WTC11 (cell line): ENCODE measurements at regions not wholly inside any gene's neighbourhood (a gene's known extent, or its start where the extent isn't known, plus 50 kb on each side); places are given as distances from the start of the nearest gene placed in this dataset.

Source experiments
- ATAC-seq: fragments of 200-7000 bp; cut with Tn5 transposase; 2 replicates; pipeline ENCODE4 v1.10.0; 2021; ENCODE audit warnings: mild to moderate bottlenecking, moderate library complexity
- CTCF ChIA-PET: fragments of 300-600 bp; sonication (Branson Sonifier 250); formaldehyde crosslinking; loops from one replicate; lab custom pipeline; 2021; ENCODE audit warnings: antibody characterized with exemption; lab: Charles Lee
- POLR2A ChIA-PET: fragments of 350-600 bp; sonication (Branson Sonifier 250); formaldehyde crosslinking; loops from one replicate; lab custom pipeline; 2021; ENCODE audit warnings: antibody characterized with exemption; lab: Charles Lee
- DNase-seq: peaks from one replicate; pipeline ENCODE4 v3.0.0; 2021; ENCODE audit warnings: low spot score
- H3K27ac Mint-ChIP-seq: 2 replicates; pipeline ENCODE4 v1.8.0; 2021; ENCODE audit warnings: mixed read lengths
- H3K27me3 Mint-ChIP-seq: 2 replicates; pipeline ENCODE4 v1.8.0; 2021; ENCODE audit warnings: low read depth, mild to moderate bottlenecking, moderate library complexity, mixed read lengths
- H3K36me3 Mint-ChIP-seq: 2 replicates; pipeline ENCODE4 v1.8.0; 2021; ENCODE audit warnings: mixed read lengths
- H3K4me1 Mint-ChIP-seq: 2 replicates; pipeline ENCODE4 v1.8.0; 2022; ENCODE audit warnings: mixed read lengths
- H3K4me3 Mint-ChIP-seq: 2 replicates; pipeline ENCODE4 v1.8.0; 2021; ENCODE audit warnings: mild to moderate bottlenecking, moderate library complexity, mixed read lengths
- H3K9me3 Mint-ChIP-seq: 2 replicates; pipeline ENCODE4 v1.8.0; 2021; ENCODE audit warnings: mixed read lengths
- CBFB ChIP-seq: sonication (generic); formaldehyde crosslinking; IDR thresholded peaks from 2 replicates; pipeline ENCODE4 v1.8.1; 2022; ENCODE audit warnings: mild to moderate bottlenecking, low read depth, missing genetic modification reagents
- CREB1 ChIP-seq: sonication (generic); formaldehyde crosslinking; IDR thresholded peaks from 2 replicates; pipeline ENCODE4 v1.8.0; 2023; ENCODE audit warnings: mild to moderate bottlenecking, missing genetic modification reagents
- CREM ChIP-seq: sonication (generic); formaldehyde crosslinking; IDR thresholded peaks from 2 replicates; pipeline ENCODE4 v1.8.1; 2022; ENCODE audit warnings: mild to moderate bottlenecking, missing genetic modification reagents, moderate library complexity
- ELF4 ChIP-seq: sonication (generic); formaldehyde crosslinking; IDR thresholded peaks from 2 replicates; pipeline ENCODE4 v1.8.1; 2022; ENCODE audit warnings: low read depth, mild to moderate bottlenecking, moderate library complexity, missing genetic modification reagents
- ETV6 ChIP-seq: sonication (generic); formaldehyde crosslinking; IDR thresholded peaks from 2 replicates; pipeline ENCODE4 v1.8.1; 2022; ENCODE audit warnings: mild to moderate bottlenecking, missing genetic modification reagents
- GABPB1 ChIP-seq: sonication (generic); formaldehyde crosslinking; IDR thresholded peaks from 2 replicates; pipeline ENCODE4 v1.8.1; 2023; ENCODE audit warnings: mild to moderate bottlenecking, missing genetic modification reagents
- GRHL2 ChIP-seq: fragments of 250-450 bp; sonication (Bioruptor Pico); IDR thresholded peaks from 2 replicates; pipeline ENCODE4 v1.8.0; 2022; ENCODE audit warnings: mild to moderate bottlenecking, moderate library complexity; ENCODE audit not compliant: insufficient replicate concordance, severe bottlenecking
- HMGA2 ChIP-seq: fragments of 250-450 bp; sonication (Bioruptor Pico); IDR thresholded peaks from 2 replicates; pipeline ENCODE4 v1.4.0; 2021; ENCODE audit warnings: mild to moderate bottlenecking, moderate library complexity
- IRF2 ChIP-seq: sonication (generic); formaldehyde crosslinking; IDR thresholded peaks from 2 replicates; pipeline ENCODE4 v1.8.0; 2022; ENCODE audit warnings: low read depth, missing genetic modification reagents, borderline replicate concordance
- NFE2L1 ChIP-seq: sonication (generic); formaldehyde crosslinking; IDR thresholded peaks from 2 replicates; pipeline ENCODE4 v1.8.1; 2023; ENCODE audit warnings: missing genetic modification reagents
- NR1H2 ChIP-seq: sonication (generic); formaldehyde crosslinking; IDR thresholded peaks from 2 replicates; pipeline ENCODE4 v1.9.0; 2021; ENCODE audit warnings: mild to moderate bottlenecking, moderate library complexity, missing genetic modification reagents
- TEAD4 ChIP-seq: sonication (generic); formaldehyde crosslinking; IDR thresholded peaks from 2 replicates; pipeline ENCODE4 v1.8.0; 2022; ENCODE audit warnings: mild to moderate bottlenecking, missing genetic modification reagents
- ZNF317 ChIP-seq: sonication (generic); formaldehyde crosslinking; IDR thresholded peaks from 2 replicates; pipeline ENCODE4 v1.8.1; 2023; ENCODE audit warnings: low read depth, mild to moderate bottlenecking, moderate library complexity, missing genetic modification reagents, borderline replicate concordance
- TF ChIP-seq, protein P1 (sequence below): sonication (generic); formaldehyde crosslinking; IDR thresholded peaks from 2 replicates; pipeline ENCODE4 v1.8.0; 2022; ENCODE audit warnings: mild to moderate bottlenecking, missing genetic modification reagents
- TF ChIP-seq, protein P2 (sequence below): fragments of 250-450 bp; sonication (Bioruptor Pico); IDR thresholded peaks from 2 replicates; pipeline ENCODE4 v1.9.0; 2021; ENCODE audit warnings: mild to moderate bottlenecking
- TF ChIP-seq, protein P3 (sequence below): sonication (generic); formaldehyde crosslinking; conservative IDR thresholded peaks from 2 replicates; pipeline ENCODE4 v1.8.1; 2023; ENCODE audit warnings: mild to moderate bottlenecking, low read depth, missing genetic modification reagents, moderate library complexity
- TF ChIP-seq, protein P4 (sequence below): fragments of 250-450 bp; sonication (Bioruptor Pico); IDR thresholded peaks from 2 replicates; pipeline ENCODE4 v1.8.0; 2021; ENCODE audit warnings: mild to moderate bottlenecking
- TF ChIP-seq, protein P5 (sequence below): sonication (generic); formaldehyde crosslinking; IDR thresholded peaks from 2 replicates; pipeline ENCODE4 v1.8.1; 2022; ENCODE audit warnings: missing genetic modification reagents, borderline replicate concordance
- TF ChIP-seq, protein P6 (sequence below): sonication (generic); formaldehyde crosslinking; IDR thresholded peaks from 2 replicates; pipeline ENCODE4 v1.8.1; 2023; ENCODE audit warnings: mild to moderate bottlenecking, missing genetic modification reagents, moderate library complexity
- TF ChIP-seq, protein P7 (sequence below): fragments of 250-450 bp; sonication (Bioruptor Pico); conservative IDR thresholded peaks from 2 replicates; pipeline ENCODE4 v1.9.0; 2021; ENCODE audit warnings: mild to moderate bottlenecking
- TF ChIP-seq, protein P8 (sequence below): sonication (generic); formaldehyde crosslinking; IDR thresholded peaks from 2 replicates; pipeline ENCODE4 v1.8.0; 2023; ENCODE audit warnings: mild to moderate bottlenecking, missing genetic modification reagents

DNA sequence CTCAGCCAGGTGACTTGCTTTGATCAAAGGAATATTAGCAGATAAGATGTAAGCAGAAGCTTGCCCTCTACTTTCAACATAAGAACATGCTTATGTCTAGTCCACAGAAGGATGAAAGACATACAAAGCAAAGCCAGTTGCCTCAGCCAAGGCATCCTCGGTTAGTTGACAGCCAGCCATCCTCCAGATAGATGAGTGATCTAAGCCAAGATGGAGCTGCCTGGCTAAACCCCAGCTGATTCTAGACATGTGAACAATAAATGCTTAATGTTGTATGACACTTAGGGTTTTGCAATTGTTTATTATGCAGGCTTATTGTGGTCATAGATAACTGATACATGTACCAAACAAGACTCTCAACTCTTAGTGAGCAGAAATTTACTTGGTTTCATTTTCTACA, 157.6 kb upstream of the TMTC2 start:
- CTCF ChIA-PET: no interaction called here
- H3K4me3 Mint-ChIP-seq: no peak overlapping the region
- DNase-seq: no peak
- no peak for ATAC-seq
- H3K36me3 Mint-ChIP-seq: no peaks in the 10 kb centered on the region
- H3K4me1 Mint-ChIP-seq: no peaks in the 10 kb centered on the region
- H3K9me3 Mint-ChIP-seq: peaks cover 7% of the 10 kb centered on the region; the same call in 1 of the 2 replicates
- POLR2A ChIA-PET: no interaction called here
- TF ChIP-seq NFE2L1 (CRISPR knock-in tag) (no peak), CBFB (CRISPR knock-in tag) (no peak), ELF4 (CRISPR knock-in tag) (no peak), ZNF317 (CRISPR knock-in tag) (no peak), GRHL2 (no peak), IRF2 (no peak), HMGA2 (no peak)
- TF ChIP-seq, protein P1, sequence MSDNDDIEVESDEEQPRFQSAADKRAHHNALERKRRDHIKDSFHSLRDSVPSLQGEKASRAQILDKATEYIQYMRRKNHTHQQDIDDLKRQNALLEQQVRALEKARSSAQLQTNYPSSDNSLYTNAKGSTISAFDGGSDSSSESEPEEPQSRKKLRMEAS (CRISPR knock-in tag): no peak
- TF ChIP-seq, protein P2, sequence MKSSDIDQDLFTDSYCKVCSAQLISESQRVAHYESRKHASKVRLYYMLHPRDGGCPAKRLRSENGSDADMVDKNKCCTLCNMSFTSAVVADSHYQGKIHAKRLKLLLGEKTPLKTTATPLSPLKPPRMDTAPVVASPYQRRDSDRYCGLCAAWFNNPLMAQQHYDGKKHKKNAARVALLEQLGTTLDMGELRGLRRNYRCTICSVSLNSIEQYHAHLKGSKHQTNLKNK: no peak
- TF ChIP-seq, protein P3, sequence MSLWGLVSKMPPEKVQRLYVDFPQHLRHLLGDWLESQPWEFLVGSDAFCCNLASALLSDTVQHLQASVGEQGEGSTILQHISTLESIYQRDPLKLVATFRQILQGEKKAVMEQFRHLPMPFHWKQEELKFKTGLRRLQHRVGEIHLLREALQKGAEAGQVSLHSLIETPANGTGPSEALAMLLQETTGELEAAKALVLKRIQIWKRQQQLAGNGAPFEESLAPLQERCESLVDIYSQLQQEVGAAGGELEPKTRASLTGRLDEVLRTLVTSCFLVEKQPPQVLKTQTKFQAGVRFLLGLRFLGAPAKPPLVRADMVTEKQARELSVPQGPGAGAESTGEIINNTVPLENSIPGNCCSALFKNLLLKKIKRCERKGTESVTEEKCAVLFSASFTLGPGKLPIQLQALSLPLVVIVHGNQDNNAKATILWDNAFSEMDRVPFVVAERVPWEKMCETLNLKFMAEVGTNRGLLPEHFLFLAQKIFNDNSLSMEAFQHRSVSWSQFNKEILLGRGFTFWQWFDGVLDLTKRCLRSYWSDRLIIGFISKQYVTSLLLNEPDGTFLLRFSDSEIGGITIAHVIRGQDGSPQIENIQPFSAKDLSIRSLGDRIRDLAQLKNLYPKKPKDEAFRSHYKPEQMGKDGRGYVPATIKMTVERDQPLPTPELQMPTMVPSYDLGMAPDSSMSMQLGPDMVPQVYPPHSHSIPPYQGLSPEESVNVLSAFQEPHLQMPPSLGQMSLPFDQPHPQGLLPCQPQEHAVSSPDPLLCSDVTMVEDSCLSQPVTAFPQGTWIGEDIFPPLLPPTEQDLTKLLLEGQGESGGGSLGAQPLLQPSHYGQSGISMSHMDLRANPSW: no peak
- TF ChIP-seq, protein P4, sequence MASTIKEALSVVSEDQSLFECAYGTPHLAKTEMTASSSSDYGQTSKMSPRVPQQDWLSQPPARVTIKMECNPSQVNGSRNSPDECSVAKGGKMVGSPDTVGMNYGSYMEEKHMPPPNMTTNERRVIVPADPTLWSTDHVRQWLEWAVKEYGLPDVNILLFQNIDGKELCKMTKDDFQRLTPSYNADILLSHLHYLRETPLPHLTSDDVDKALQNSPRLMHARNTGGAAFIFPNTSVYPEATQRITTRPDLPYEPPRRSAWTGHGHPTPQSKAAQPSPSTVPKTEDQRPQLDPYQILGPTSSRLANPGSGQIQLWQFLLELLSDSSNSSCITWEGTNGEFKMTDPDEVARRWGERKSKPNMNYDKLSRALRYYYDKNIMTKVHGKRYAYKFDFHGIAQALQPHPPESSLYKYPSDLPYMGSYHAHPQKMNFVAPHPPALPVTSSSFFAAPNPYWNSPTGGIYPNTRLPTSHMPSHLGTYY: no peak
- TF ChIP-seq, all 79 proteins: peak for 0
- no peaks in the 10 kb centered on the region; the same call in 1 of the 2 replicates for H3K27me3 Mint-ChIP-seq
- no peak overlapping the region for H3K27ac Mint-ChIP-seq

DNA sequence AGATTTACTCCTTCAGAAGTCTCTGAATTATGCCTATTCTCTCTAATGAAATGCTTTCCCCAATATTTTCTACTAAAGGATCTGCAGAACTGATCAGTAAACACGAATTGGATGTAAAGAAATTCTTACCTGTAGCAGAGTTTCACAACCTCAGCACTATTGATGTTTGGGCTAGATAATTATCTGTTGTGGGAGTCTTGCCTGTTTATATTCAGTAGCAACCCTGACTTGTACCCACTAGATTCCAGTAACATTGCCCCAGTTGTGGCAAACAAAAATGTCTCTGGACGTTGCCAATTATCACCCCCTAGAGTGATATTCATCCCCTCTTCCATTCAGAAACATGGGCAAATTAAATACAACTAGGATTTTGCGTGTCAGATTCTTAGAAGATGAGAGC, 156.8 kb upstream of the TMTC2 start:
- ChIA-PET CTCF (interaction anchor here (0.7 kb wide), 1 partner anchor 13 kb away, joined by 3 read pairs; no protein-coding TSS in a partner anchor), POLR2A (no interaction called here)
- H3K36me3 Mint-ChIP-seq: no peaks in the 10 kb centered on the region
- TF ChIP-seq CREB1: no peak
- no peak for TF ChIP-seq ZNF317 (CRISPR knock-in tag)
- TF ChIP-seq ETV6 (CRISPR knock-in tag): no peak
- TF ChIP-seq TEAD4 (CRISPR knock-in tag): no peak
- TF ChIP-seq CREM (CRISPR knock-in tag): no peak
- TF ChIP-seq, protein P5, sequence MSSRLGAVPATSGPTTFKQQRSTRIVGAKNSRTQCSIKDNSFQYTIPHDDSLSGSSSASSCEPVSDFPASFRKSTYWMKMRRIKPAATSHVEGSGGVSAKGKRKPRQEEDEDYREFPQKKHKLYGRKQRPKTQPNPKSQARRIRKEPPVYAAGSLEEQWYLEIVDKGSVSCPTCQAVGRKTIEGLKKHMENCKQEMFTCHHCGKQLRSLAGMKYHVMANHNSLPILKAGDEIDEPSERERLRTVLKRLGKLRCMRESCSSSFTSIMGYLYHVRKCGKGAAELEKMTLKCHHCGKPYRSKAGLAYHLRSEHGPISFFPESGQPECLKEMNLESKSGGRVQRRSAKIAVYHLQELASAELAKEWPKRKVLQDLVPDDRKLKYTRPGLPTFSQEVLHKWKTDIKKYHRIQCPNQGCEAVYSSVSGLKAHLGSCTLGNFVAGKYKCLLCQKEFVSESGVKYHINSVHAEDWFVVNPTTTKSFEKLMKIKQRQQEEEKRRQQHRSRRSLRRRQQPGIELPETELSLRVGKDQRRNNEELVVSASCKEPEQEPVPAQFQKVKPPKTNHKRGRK (CRISPR knock-in tag): no peak
- TF ChIP-seq, protein P6, sequence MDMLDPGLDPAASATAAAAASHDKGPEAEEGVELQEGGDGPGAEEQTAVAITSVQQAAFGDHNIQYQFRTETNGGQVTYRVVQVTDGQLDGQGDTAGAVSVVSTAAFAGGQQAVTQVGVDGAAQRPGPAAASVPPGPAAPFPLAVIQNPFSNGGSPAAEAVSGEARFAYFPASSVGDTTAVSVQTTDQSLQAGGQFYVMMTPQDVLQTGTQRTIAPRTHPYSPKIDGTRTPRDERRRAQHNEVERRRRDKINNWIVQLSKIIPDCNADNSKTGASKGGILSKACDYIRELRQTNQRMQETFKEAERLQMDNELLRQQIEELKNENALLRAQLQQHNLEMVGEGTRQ (CRISPR knock-in tag): no peak
- TF ChIP-seq NR1H2: no peak
- TF ChIP-seq, protein P7, sequence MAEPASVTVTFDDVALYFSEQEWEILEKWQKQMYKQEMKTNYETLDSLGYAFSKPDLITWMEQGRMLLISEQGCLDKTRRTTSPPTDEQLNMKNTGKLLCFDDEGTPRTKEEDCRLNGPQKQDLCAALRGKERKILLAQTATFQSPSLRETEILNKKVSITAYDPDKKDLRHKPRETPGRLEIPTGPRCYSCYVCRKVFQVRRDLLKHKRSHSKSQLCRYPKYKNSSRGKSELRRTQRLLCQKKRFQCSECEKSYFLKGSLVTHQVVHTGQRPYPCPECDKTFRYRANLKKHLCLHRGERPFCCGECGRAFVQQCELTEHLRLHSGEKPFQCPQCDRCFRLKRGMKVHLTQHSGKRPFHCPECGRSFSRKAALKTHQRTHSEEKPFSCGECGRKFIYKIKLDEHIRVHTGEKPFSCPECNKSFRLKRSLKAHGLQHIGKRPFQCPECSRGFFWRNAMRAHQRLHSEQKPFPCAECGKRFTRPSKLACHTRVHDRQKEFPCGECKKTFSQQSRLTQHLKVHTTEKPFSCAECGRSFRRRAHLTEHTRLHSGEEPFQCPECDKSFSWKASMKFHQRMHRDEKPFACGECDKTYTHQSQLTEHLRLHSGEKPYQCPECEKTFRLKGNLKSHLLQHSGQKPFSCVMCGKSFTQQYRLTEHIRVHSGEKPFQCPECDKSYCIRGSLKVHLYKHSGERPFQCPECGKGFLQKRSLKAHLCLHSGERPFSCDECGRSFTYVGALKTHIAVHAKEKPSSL (CRISPR knock-in tag): no peak
- TF ChIP-seq, protein P8, sequence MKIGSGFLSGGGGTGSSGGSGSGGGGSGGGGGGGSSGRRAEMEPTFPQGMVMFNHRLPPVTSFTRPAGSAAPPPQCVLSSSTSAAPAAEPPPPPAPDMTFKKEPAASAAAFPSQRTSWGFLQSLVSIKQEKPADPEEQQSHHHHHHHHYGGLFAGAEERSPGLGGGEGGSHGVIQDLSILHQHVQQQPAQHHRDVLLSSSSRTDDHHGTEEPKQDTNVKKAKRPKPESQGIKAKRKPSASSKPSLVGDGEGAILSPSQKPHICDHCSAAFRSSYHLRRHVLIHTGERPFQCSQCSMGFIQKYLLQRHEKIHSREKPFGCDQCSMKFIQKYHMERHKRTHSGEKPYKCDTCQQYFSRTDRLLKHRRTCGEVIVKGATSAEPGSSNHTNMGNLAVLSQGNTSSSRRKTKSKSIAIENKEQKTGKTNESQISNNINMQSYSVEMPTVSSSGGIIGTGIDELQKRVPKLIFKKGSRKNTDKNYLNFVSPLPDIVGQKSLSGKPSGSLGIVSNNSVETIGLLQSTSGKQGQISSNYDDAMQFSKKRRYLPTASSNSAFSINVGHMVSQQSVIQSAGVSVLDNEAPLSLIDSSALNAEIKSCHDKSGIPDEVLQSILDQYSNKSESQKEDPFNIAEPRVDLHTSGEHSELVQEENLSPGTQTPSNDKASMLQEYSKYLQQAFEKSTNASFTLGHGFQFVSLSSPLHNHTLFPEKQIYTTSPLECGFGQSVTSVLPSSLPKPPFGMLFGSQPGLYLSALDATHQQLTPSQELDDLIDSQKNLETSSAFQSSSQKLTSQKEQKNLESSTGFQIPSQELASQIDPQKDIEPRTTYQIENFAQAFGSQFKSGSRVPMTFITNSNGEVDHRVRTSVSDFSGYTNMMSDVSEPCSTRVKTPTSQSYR (CRISPR knock-in tag): no peak
- TF ChIP-seq GABPB1 (CRISPR knock-in tag): no peak

More for the DNA sequence above, 156.8 kb upstream of the TMTC2 start:
- Mint-ChIP-seq H3K4me1 (no peaks in the 10 kb centered on the region), H3K4me3 (no peak overlapping the region), H3K27me3 (no peaks in the 10 kb centered on the region), H3K9me3 (peaks cover 7% of the 10 kb centered on the region; the same call in 1 of the 2 replicates), H3K27ac (no peak overlapping the region)
- no peak for ATAC-seq
- no peak for DNase-seq
